Activated CD4-positive, alpha-beta T cell treated with anti-CD3 and anti-CD28 coated beads, Interleukin-2, amount 50 U/mL, for 24 hours (primary cell): ENCODE measurements at regions not wholly inside any gene's neighbourhood (a gene's known extent, or its start where the extent isn't known, plus 50 kb on each side); places are given as distances from the start of the nearest gene placed in this dataset.

ENCODE experiments used
- DNase-seq, 2 donors: peaks; one replicate each; pipeline ENCODE4 v3.0.0-alpha.2; 2020; ENCODE audit warnings: low read depth in 1 of 2, low spot score in 1 of 2

GRCh38 chr1:36555041-36555440 is 72.3 kb upstream of the CSF3R start:
- DNase-seq = no peak

GRCh38 chr1:36554323-36554628 is 71.6 kb upstream of the CSF3R start:
- no peak for DNase-seq

- peak; percentile 32 to 57 for DNase-seq
These were observed 71.0 kb upstream of the CSF3R start for GRCh38 chr1:36553591-36554322.

GRCh38 chr1:36542962-36543515 is 60.3 kb upstream of the CSF3R start:
- no peak for DNase-seq

GRCh38 chr1:36542024-36542961 is 59.6 kb upstream of the CSF3R start:
- DNase-seq = no peak

GRCh38 chr1:36540056-36540455 is 57.3 kb upstream of the CSF3R start:
- no peak for DNase-seq

GRCh38 chr1:36539526-36539925 is 56.8 kb upstream of the CSF3R start:
- DNase-seq = no peak

- DNase-seq = no peak
These were observed 55.3 kb upstream of the CSF3R start for GRCh38 chr1:36537991-36538390.

- no peak for DNase-seq
These were observed 54.6 kb upstream of the CSF3R start for GRCh38 chr1:36537190-36537768.

- DNase-seq = no peak
These were observed 54.0 kb upstream of the CSF3R start for GRCh38 chr1:36536727-36537126.

- DNase-seq = no peak
These were observed 52.1 kb upstream of the CSF3R start for GRCh38 chr1:36534711-36535412.

GRCh38 chr1:36533897-36534296 is 51.2 kb upstream of the CSF3R start:
- DNase-seq = no peak

GRCh38 chr1:36532810-36533401 is 50.2 kb upstream of the CSF3R start:
- no peak for DNase-seq
